Ovary (tissue), 3 donors: ENCODE measurements at regions not wholly inside any gene's neighbourhood (a gene's known extent, or its start where the extent isn't known, plus 50 kb on each side); places are given as distances from the start of the nearest gene placed in this dataset.

Experiments used
- EP300 ChIP-seq: sonication (generic); formaldehyde crosslinking; IDR thresholded peaks from one replicate; pipeline ENCODE4 v1.6.1; 2017; ENCODE audit warnings: antibody characterized with exemption
- POLR2A ChIP-seq: fragments of 450-650 bp; IDR thresholded peaks from one replicate; pipeline ENCODE4 v1.6.1; 2017; ENCODE audit warnings: antibody characterized with exemption, mild to moderate bottlenecking, moderate library complexity
- TF ChIP-seq, protein P1 (sequence below), 3 donors: fragments of 450-650 bp in 2 of 3; fragments of 200-600 bp in 1 of 3; IDR thresholded peaks; one replicate each; pipeline versions ENCODE4 v1.5.1 to v1.8.0; 2016 to 2022; ENCODE audit warnings: antibody characterized with exemption in 3 of 3, mild to moderate bottlenecking in 1 of 3
- donor health status: DM: no; HTN: no; CAD: no.

DNA sequence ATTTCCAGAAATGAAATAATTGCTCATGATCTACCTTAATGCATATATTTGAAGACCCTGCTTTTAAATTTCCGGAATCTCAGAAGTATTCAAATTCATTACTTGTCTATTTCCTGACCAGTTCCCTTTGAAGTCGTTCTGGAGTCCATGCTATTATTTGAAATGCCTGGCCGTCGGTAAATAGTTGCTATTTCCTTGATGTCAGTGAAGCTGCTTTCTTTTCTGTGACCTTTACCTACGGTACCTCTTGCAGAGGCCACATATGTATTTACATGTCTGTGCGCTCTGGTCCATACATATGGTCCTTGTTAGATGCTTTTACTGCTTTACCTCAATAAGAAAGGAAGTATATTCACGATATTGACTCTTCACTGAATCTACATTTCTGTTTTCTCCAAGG lies 199.7 kb downstream of the PAPSS1 start:
- TF ChIP-seq, protein P1, sequence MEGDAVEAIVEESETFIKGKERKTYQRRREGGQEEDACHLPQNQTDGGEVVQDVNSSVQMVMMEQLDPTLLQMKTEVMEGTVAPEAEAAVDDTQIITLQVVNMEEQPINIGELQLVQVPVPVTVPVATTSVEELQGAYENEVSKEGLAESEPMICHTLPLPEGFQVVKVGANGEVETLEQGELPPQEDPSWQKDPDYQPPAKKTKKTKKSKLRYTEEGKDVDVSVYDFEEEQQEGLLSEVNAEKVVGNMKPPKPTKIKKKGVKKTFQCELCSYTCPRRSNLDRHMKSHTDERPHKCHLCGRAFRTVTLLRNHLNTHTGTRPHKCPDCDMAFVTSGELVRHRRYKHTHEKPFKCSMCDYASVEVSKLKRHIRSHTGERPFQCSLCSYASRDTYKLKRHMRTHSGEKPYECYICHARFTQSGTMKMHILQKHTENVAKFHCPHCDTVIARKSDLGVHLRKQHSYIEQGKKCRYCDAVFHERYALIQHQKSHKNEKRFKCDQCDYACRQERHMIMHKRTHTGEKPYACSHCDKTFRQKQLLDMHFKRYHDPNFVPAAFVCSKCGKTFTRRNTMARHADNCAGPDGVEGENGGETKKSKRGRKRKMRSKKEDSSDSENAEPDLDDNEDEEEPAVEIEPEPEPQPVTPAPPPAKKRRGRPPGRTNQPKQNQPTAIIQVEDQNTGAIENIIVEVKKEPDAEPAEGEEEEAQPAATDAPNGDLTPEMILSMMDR (IDR thresholded peaks at IDR 0.05) = no peak
- TF ChIP-seq POLR2A (no peak), EP300 (no peak)
